ENCODE measurements at regions not wholly inside any gene's neighbourhood (a gene's known extent, or its start where the extent isn't known, plus 50 kb on each side); places are given as distances from the start of the nearest gene placed in this dataset.

GRCh38 chrX:26071618-26072017 lies 66.5 kb upstream of the MAGEB18 start:
- no peak for TF ChIP-seq CTCF (IDR thresholded peaks at IDR 0.05)
- no peak for TF ChIP-seq POLR2AphosphoS5 (IDR thresholded peaks at IDR 0.05)

Measured in gastroesophageal sphincter (tissue), 3 donors.